IMR-90 (cell line): ENCODE measurements at regions not wholly inside any gene's neighbourhood (a gene's known extent, or its start where the extent isn't known, plus 50 kb on each side); places are given as distances from the start of the nearest gene placed in this dataset.

Source experiments
- ATAC-seq: fragments of 200-7000 bp; cut with Tn5 transposase; 2 replicates; pipeline ENCODE4 v1.9.1; 2020; ENCODE audit warnings: low read depth, mild to moderate bottlenecking, moderate library complexity
- BruUV-seq: library from RNA; stranded (reverse); fragments of 400-500 nt; replicated peaks from 2 replicates; lab custom pipeline; 2021; lab: Mats Ljungman, UMichigan
- CTCF ChIA-PET: fragments of 300-600 bp; formaldehyde crosslinking; extraction: SDS; loops from one replicate; lab custom pipeline; 2021; ENCODE audit warnings: antibody characterized with exemption; lab: Yijun Ruan, JAX
- POLR2A ChIA-PET: fragments of 300-600 bp; sonication (Branson Sonifier 250); formaldehyde crosslinking; loops from one replicate; lab custom pipeline; 2022; ENCODE audit warnings: antibody characterized with exemption; ENCODE audit not compliant: unreplicated experiment; lab: Charles Lee
- DNase-seq: peaks from one replicate; pipeline ENCODE4 v3.0.0; 2013
- H2AFZ ChIP-seq: replicated peaks from 2 replicates; pipeline ENCODE3; 2013; ENCODE audit warnings: low read length, mild to moderate bottlenecking; ENCODE audit not compliant: poor library complexity
- H2AK5ac ChIP-seq: 2 replicates; pipeline ENCODE4 v1.6.1; 2013; ENCODE audit warnings: low read depth, low read length, inconsistent platforms
- H2AK9ac ChIP-seq: replicated peaks from 2 replicates; pipeline ENCODE3; 2013; ENCODE audit warnings: mild to moderate bottlenecking, low read depth, low read length, moderate library complexity; ENCODE audit not compliant: poor library complexity
- H2BK120ac ChIP-seq: 2 replicates; pipeline ENCODE4 v1.6.1; 2013; ENCODE audit warnings: low read depth, low read length, inconsistent platforms
- H2BK15ac ChIP-seq: 3 replicates; pipeline ENCODE4 v1.6.1; 2013; ENCODE audit warnings: low read depth, low read length, inconsistent platforms
- H2BK20ac ChIP-seq: 2 replicates; pipeline ENCODE4 v1.6.1; 2013; ENCODE audit warnings: low read depth, mild to moderate bottlenecking, inconsistent platforms, low read length, moderate library complexity
- H2BK5ac ChIP-seq: 2 replicates; pipeline ENCODE4 v1.6.1; 2013; ENCODE audit warnings: mild to moderate bottlenecking, low read depth, low read length, inconsistent platforms; ENCODE audit not compliant: poor library complexity, severe bottlenecking
- H3K14ac ChIP-seq: replicated peaks from 2 replicates; pipeline ENCODE4 v1.6.1; 2013; ENCODE audit warnings: low read depth, low read length, inconsistent platforms
- H3K18ac ChIP-seq: 2 replicates; pipeline ENCODE4 v1.6.1; 2013; ENCODE audit warnings: low read depth, low read length, control low read depth
- H3K23ac ChIP-seq: 2 replicates; pipeline ENCODE4 v1.6.1; 2013; ENCODE audit warnings: low read depth, low read length, inconsistent platforms
- H3K27ac ChIP-seq: 2 replicates; pipeline ENCODE4 v1.5.1; 2013; ENCODE audit warnings: mild to moderate bottlenecking, control low read depth, low read length; ENCODE audit not compliant: insufficient read depth
- H3K27me3 ChIP-seq: 2 replicates; pipeline ENCODE4 v1.6.1; 2013; ENCODE audit warnings: low read length; ENCODE audit not compliant: control insufficient read depth, insufficient read depth
- H3K36me3 ChIP-seq: 2 replicates; pipeline ENCODE4 v1.6.1; 2013; ENCODE audit warnings: low read length, mixed read lengths; ENCODE audit not compliant: control insufficient read depth, insufficient read depth
- H3K4ac ChIP-seq: 2 replicates; pipeline ENCODE4 v1.6.1; 2013; ENCODE audit warnings: low read depth, low read length, inconsistent platforms
- H3K4me1 ChIP-seq: 2 replicates; pipeline ENCODE4 v1.6.1; 2013; ENCODE audit warnings: low read length, mixed read lengths; ENCODE audit not compliant: control insufficient read depth, insufficient read depth
- H3K4me2 ChIP-seq: 2 replicates; pipeline ENCODE4 v1.6.1; 2013; ENCODE audit warnings: low read depth, mild to moderate bottlenecking, control low read depth, low read length, moderate library complexity
- H3K4me3 ChIP-seq: 2 replicates; pipeline ENCODE4 v1.5.1; 2013; ENCODE audit warnings: low read depth, mild to moderate bottlenecking, control low read depth, low read length, moderate library complexity; ENCODE audit not compliant: insufficient read depth
- H3K56ac ChIP-seq: 2 replicates; pipeline ENCODE4 v1.6.1; 2013; ENCODE audit warnings: low read length, inconsistent platforms; ENCODE audit not compliant: insufficient read depth; ENCODE audit errors: extremely low read depth
- H3K79me1 ChIP-seq, 2 experiments: 2 replicates each; pipeline ENCODE4 v1.6.1; 2013; ENCODE audit warnings: low read length in 2 of 2, inconsistent platforms in 1 of 2, low read depth in 1 of 2
- H3K9ac ChIP-seq: 2 replicates; pipeline ENCODE4 v1.6.1; 2013; ENCODE audit warnings: low read depth, low read length, control low read depth
- H3K9me1 ChIP-seq: 2 replicates; pipeline ENCODE4 v1.6.1; 2013; ENCODE audit warnings: low read length, inconsistent platforms; ENCODE audit not compliant: insufficient read depth
- H3K9me3 ChIP-seq: 2 replicates; pipeline ENCODE4 v1.6.1; 2013; ENCODE audit warnings: low read length; ENCODE audit not compliant: control insufficient read depth, insufficient read depth
- H4K20me1 ChIP-seq: 2 replicates; pipeline ENCODE4 v1.6.1; 2013; ENCODE audit warnings: low read length, inconsistent platforms; ENCODE audit not compliant: insufficient read depth
- H4K5ac ChIP-seq: 2 replicates; pipeline ENCODE4 v1.6.1; 2013; ENCODE audit warnings: mild to moderate bottlenecking, low read depth, low read length, control low read depth
- H4K8ac ChIP-seq, 2 experiments: 2 replicates each; pipeline ENCODE4 v1.6.1; 2013; ENCODE audit warnings: low read depth in 2 of 2, low read length in 2 of 2, control low read depth in 1 of 2, inconsistent platforms in 1 of 2
- H4K91ac ChIP-seq: 2 replicates; pipeline ENCODE4 v1.6.1; 2013; ENCODE audit warnings: low read depth, low read length, inconsistent platforms; ENCODE audit not compliant: insufficient read depth
- CEBPB ChIP-seq: IDR thresholded peaks from 2 replicates; pipeline ENCODE4 v1.6.1; 2012; ENCODE audit warnings: low read depth, low read length, improper control_type of control experiment
- CHD1 ChIP-seq: IDR thresholded peaks from 2 replicates; pipeline ENCODE4 v1.6.1; 2012; ENCODE audit warnings: low read depth, low read length, improper control_type of control experiment
- FOS ChIP-seq: fragments of 150-350 bp; IDR thresholded peaks from 2 replicates; pipeline ENCODE4 v1.6.1; 2016; ENCODE audit warnings: low read depth, low read length
- MAFK ChIP-seq: IDR thresholded peaks from 2 replicates; pipeline ENCODE4 v1.6.1; 2012; ENCODE audit warnings: low read depth, low read length, improper control_type of control experiment
- MAZ ChIP-seq: IDR thresholded peaks from 2 replicates; pipeline ENCODE4 v1.6.1; 2012; ENCODE audit warnings: low read depth, mild to moderate bottlenecking, low read length, improper control_type of control experiment, moderate library complexity, borderline replicate concordance
- MXI1 ChIP-seq: IDR thresholded peaks from 2 replicates; pipeline ENCODE4 v1.6.1; 2012; ENCODE audit warnings: low read depth, mild to moderate bottlenecking, low read length, moderate library complexity, borderline replicate concordance
- NFE2L2 ChIP-seq: fragments of 150-350 bp; IDR thresholded peaks from 2 replicates; pipeline ENCODE4 v1.6.1; 2016; ENCODE audit warnings: low read depth, mild to moderate bottlenecking, low read length
- POLR2A ChIP-seq: IDR thresholded peaks from 2 replicates; pipeline ENCODE4 v1.6.1; 2012; ENCODE audit warnings: mild to moderate bottlenecking, low read depth, low read length
- RAD21 ChIP-seq: IDR thresholded peaks from 2 replicates; pipeline ENCODE4 v1.6.1; 2012; ENCODE audit warnings: low read length, improper control_type of control experiment
- RCOR1 ChIP-seq: IDR thresholded peaks from 2 replicates; pipeline ENCODE4 v1.6.1; 2012; ENCODE audit warnings: mild to moderate bottlenecking, low read length, improper control_type of control experiment; ENCODE audit not compliant: insufficient replicate concordance
- RFX5 ChIP-seq: IDR thresholded peaks from 2 replicates; pipeline ENCODE4 v1.8.0; 2012; ENCODE audit warnings: low read depth, mild to moderate bottlenecking, low read length, moderate library complexity
- SMC3 ChIP-seq: fragments of 150-350 bp; IDR thresholded peaks from 2 replicates; pipeline ENCODE4 v1.6.1; 2016; ENCODE audit warnings: low read depth, mild to moderate bottlenecking, antibody characterized with exemption, low read length, moderate library complexity
- WGBS, 2 experiments: methylation state at CpG; one replicate each; pipeline versions ENCODE4 v1.1.5 to v1.1.7; 2013; ENCODE audit warnings: missing lambda C conversion rate in 2 of 2; ENCODE audit not compliant: insufficient read length in 1 of 2; ENCODE audit errors: extremely low coverage in 2 of 2; 5-methylcytosine and 5-hydroxymethylcytosine counted together
- dilution Hi-C: fragments of 300-500 bp; cut with HindIII; formaldehyde crosslinking; loops from one replicate; pipeline ENCODE4 v1.14.3; 2018; ENCODE audit warnings: low sequenced_read_pairs; ENCODE audit not compliant: unreplicated experiment
- in situ Hi-C: fragments of 300-500 bp; cut with MboI; formaldehyde crosslinking; loops from 3 replicates; pipeline ENCODE4 v1.14.3; 2019; ENCODE audit warnings: low sequenced_read_pairs, inconsistent platforms, mixed read lengths
- intact Hi-C: fragments of 100-400 bp; cut with micrococcal nuclease; formaldehyde crosslinking; loops from 2 replicates; pipeline ENCODE4 v1.10.0; 2022
- TF ChIP-seq, protein P1 (sequence below): fragments of 150-350 bp; IDR thresholded peaks from 2 replicates; pipeline ENCODE4 v1.6.1; 2016; ENCODE audit warnings: low read depth, mild to moderate bottlenecking, low read length, moderate library complexity, borderline replicate concordance
- TF ChIP-seq, protein P2 (sequence below): fragments of 150-350 bp; IDR thresholded peaks from 2 replicates; pipeline ENCODE4 v1.6.1; 2017; ENCODE audit warnings: mild to moderate bottlenecking, antibody characterized with exemption, low read length, low read depth
- TF ChIP-seq, protein P3 (sequence below): conservative IDR thresholded peaks from 2 replicates; pipeline ENCODE4 v1.5.1; 2012; ENCODE audit warnings: mild to moderate bottlenecking, low read depth, low read length, improper control_type of control experiment

GRCh38 chr5:2864515-2865105 is 113.1 kb upstream of the IRX2 start:
- WGBS, 2 experiments, result no CpG with 5 or more reads among the region's 14 CpGs
- Histone ChIP-seq H3K79me1 (no peaks in the 10 kb centered on the region), H2BK120ac (no peak overlapping the region), H3K4me3 (no peak overlapping the region), H3K9ac (no peak overlapping the region), H4K20me1 (no peaks in the 10 kb centered on the region), H3K56ac (no peak overlapping the region), H4K5ac (no peak overlapping the region), H3K18ac (no peak overlapping the region), H3K23ac (no peak overlapping the region), H3K9me1 (no peaks in the 10 kb centered on the region), H2BK5ac (no peak overlapping the region), H4K91ac (no peak overlapping the region), H3K4ac (no peak overlapping the region), H3K14ac (no peak overlapping the region), H2AK9ac (no peak overlapping the region), H3K27me3 (no peaks in the 10 kb centered on the region), H3K36me3 (no peaks in the 10 kb centered on the region), H3K27ac (no peak overlapping the region), H2BK20ac (no peak overlapping the region), H2AFZ (no peak overlapping the region), H2BK15ac (no peak overlapping the region), H3K9me3 (peaks cover 45% of the 10 kb centered on the region), H3K4me2 (no peak overlapping the region), H3K4me1 (no peaks in the 10 kb centered on the region), H2AK5ac (no peak overlapping the region), H4K8ac (no peak overlapping the region)
- in situ Hi-C loops (no loop called here), intact Hi-C loops (no loop called here), dilution Hi-C loops (no loop called here)
- BruUV-seq, result no TSS peak
- no peak for DNase-seq
- ATAC-seq, result no peak
- TF ChIP-seq SMC3 (no peak), NFE2L2 (no peak), CHD1 (no peak), MAZ (no peak), MXI1 (no peak), RAD21 (no peak), RCOR1 (no peak), RFX5 (no peak), FOS (no peak), CEBPB (no peak), POLR2A (no peak), MAFK (no peak)
- TF ChIP-seq, protein P1, sequence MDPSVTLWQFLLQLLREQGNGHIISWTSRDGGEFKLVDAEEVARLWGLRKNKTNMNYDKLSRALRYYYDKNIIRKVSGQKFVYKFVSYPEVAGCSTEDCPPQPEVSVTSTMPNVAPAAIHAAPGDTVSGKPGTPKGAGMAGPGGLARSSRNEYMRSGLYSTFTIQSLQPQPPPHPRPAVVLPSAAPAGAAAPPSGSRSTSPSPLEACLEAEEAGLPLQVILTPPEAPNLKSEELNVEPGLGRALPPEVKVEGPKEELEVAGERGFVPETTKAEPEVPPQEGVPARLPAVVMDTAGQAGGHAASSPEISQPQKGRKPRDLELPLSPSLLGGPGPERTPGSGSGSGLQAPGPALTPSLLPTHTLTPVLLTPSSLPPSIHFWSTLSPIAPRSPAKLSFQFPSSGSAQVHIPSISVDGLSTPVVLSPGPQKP, result no peak
- TF ChIP-seq, protein P2, sequence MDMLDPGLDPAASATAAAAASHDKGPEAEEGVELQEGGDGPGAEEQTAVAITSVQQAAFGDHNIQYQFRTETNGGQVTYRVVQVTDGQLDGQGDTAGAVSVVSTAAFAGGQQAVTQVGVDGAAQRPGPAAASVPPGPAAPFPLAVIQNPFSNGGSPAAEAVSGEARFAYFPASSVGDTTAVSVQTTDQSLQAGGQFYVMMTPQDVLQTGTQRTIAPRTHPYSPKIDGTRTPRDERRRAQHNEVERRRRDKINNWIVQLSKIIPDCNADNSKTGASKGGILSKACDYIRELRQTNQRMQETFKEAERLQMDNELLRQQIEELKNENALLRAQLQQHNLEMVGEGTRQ, result no peak
- TF ChIP-seq, protein P3, sequence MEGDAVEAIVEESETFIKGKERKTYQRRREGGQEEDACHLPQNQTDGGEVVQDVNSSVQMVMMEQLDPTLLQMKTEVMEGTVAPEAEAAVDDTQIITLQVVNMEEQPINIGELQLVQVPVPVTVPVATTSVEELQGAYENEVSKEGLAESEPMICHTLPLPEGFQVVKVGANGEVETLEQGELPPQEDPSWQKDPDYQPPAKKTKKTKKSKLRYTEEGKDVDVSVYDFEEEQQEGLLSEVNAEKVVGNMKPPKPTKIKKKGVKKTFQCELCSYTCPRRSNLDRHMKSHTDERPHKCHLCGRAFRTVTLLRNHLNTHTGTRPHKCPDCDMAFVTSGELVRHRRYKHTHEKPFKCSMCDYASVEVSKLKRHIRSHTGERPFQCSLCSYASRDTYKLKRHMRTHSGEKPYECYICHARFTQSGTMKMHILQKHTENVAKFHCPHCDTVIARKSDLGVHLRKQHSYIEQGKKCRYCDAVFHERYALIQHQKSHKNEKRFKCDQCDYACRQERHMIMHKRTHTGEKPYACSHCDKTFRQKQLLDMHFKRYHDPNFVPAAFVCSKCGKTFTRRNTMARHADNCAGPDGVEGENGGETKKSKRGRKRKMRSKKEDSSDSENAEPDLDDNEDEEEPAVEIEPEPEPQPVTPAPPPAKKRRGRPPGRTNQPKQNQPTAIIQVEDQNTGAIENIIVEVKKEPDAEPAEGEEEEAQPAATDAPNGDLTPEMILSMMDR, result no peak
- ChIA-PET CTCF (interaction anchor here (0.5 kb wide), 1 partner anchor 17 kb away, joined by 3 read pairs; no protein-coding TSS in a partner anchor), POLR2A (no interaction called here)
